ENCODE measurements at regions not wholly inside any gene's neighbourhood (a gene's known extent, or its start where the extent isn't known, plus 50 kb on each side); places are given as distances from the start of the nearest gene placed in this dataset.
"Not testable (repeated sequence)": the region's sequence is repeated elsewhere in the genome, so short reads cannot be mapped to it uniquely, and the experiment has no call there.

DNA sequence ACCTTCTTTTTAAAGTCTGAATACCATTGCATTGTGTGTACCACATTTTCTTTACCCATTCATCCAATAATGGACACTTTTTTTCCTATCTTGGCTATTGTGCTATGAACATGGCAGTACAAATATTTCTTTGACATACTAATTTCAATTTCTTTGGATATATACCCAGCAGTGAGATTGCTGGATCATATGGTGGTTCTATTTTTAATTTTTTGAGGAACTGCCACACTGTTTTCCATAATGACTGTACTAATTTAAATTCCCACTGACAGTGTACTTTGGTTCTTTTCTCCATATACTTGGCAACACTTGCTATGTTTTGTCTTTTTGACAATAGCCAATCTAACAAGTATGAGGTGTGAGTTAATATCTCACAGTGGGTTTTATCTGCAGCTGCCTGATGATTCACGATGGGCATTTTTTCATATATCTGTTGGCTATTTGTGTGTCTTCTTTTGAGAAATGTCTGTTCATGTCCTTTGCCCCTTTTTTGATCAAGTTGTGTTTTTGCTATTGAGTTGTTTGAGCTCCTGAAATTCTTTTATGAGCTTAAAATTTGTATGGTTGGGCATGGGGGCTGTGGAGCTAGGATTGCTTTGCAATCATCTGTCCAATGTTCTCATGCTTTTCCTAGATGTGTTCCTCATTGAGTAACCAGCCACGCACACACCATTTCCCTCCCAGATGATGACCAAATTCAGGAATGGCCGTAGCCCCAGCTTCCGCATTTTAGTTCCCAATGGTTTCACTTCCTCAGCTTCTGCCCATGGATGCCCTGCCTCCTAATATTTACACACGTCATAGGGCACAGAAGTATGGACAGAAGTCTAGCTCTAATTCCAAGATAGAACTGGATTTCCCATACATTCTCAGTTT is 380.0 kb upstream of the SGCG start:
- no peak for DNase-seq

- DNase-seq = peak; percentile 4 to 6
Observed at GRCh38 chr13:22801402-22802003, 379.3 kb upstream of the SGCG start.

GRCh38 chr13:22812793-22813192 is 368.0 kb upstream of the SGCG start:
- no peak for DNase-seq

- DNase-seq = not testable (repeated sequence)
Observed at GRCh38 chr13:22813531-22814377, 367.0 kb upstream of the SGCG start.

- not testable (repeated sequence) for DNase-seq
Observed at GRCh38 chr13:22814433-22814832, 366.3 kb upstream of the SGCG start.

GRCh38 chr13:22821589-22821988 is 359.2 kb upstream of the SGCG start:
- DNase-seq = no peak

DNA sequence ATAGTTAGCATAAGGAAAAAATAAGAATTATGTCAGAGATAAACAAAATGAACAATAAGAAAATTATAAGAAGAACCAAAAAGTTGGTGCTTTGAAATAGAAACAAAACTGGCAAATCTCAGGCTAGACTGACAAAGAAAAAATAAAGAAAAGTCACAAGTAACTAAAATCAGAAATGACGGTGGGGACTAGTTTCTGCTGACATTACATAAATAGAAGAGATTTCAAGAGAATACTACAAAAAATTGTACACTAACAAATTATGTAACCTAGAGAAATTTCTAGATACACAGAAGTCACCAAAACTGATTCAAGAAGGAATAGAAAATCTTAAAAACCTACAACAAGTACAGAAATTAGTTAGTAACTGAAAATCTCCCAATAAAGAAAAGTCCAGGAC is 355.6 kb upstream of the SGCG start:
- no peak for DNase-seq

DNA sequence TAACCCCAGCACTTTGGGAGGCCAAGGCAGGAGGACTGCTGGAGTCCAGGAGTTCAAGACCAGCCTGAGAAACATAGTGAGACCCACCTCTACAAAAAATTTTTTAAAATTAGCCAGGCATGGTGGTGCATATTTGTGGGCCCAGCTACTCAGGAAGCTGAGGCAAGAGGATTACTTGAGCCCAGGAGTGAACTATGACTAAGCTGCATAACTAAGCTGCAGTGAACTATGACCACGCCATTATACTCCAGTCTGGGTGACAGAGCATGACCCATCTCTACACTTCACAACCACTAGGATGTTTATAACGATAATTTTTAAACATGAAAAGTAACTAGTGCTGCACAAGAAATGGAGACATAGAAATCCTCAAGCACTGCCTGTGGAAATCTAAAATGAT is 352.7 kb upstream of the SGCG start:
- DNase-seq = no peak

DNA sequence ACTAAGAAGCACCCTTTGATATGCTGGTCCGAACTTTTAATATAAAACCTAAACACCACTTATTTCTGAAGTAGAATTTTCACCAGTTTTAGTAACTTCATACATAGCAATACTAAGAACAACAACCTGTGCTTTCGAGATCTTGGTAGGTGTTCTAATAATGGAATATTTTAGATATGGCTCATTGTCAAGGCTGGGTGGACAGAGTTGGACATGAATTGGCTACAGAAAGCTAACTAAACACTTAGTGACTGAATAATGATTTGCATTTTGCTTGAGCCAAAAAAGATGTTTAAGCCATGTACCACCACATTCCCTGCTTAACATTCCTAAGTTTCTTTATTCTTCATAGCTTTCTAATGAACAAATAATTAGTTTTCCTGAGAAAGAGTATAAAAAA is 344.3 kb upstream of the SGCG start:
- no peak for DNase-seq

GRCh38 chr13:22837980-22838647 is 342.7 kb upstream of the SGCG start:
- no peak for DNase-seq

DNA sequence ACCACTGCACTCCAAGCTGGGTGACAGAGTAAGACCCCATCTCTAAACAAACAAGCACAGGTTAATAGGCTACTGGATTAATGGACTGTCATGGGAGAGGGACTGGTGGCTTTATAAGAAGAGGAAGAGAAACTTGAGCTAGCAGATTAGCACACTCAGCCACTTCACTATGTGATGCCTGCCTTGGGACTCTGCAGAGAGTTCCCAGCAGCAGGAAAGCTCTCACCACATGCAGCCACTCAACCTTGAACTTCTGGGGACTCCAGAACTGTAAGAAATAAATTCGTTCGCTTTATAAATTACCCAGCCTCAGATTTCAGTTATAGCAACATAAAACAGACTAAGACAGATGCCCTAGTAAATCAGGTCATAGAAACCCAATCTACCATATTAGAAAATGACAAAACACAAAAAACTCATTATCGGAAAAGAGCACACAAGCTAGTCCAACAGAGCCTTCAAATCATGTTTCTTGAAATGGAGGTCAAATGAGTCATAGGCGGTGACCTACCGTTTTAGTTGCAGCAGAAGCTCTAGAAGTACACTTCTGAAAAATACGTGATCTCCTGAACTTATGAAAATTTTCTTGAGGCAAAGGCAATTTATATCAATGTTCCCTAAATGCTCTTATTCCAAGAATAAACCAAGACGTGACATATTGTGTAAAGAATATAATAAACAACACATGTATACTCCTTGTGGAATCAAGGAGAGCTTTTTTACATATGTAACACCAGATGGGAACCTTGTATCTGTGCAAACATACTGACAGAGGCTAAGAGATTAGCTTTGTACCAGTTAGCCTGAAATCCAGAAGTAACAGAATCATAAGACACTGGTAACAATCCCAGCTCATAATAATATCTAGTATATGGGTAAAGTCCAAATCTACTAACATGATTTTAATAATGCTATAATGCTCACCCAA is 340.9 kb upstream of the SGCG start:
- no peak for DNase-seq

DNA sequence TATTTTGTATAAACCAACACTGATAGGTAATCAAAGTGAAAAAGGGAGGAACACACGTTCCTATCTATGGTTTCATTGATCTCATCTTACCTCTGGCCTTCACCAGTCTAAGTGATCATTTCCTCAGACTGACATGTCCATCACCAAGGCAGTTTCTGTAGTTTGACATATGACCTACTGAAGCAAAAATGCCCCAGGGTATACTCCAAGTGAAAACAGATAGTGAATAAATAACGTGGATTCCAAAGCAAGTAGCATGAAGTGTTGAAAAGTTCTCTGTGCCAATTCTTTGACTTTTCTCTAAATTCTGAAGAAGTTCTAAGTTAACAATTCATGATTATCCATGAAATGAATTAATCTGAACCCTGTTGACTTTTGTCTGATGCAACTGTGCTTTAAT is 334.2 kb upstream of the SGCG start:
- DNase-seq = no peak

GRCh38 chr13:22848539-22849052 is 332.2 kb upstream of the SGCG start:
- DNase-seq = no peak

DNA sequence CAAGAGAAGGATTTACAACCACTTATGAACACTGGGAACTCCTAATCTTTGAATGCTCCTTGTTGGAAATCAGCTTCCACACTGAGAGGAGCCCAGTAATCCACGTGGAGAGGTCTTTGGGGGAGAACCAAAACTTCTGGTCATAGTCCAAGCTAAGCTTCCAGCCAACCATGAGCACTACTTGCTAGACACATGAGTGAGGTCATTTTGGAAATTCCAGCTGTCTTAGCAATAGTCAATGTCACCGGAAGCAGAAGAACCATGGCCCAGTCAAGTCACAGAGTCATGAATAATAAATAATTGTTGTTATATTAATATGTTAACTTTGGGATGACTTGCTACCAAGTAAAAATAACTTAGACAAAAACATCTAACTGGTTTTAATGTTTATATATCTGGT is 324.9 kb upstream of the SGCG start:
- DNase-seq = no peak

DNA sequence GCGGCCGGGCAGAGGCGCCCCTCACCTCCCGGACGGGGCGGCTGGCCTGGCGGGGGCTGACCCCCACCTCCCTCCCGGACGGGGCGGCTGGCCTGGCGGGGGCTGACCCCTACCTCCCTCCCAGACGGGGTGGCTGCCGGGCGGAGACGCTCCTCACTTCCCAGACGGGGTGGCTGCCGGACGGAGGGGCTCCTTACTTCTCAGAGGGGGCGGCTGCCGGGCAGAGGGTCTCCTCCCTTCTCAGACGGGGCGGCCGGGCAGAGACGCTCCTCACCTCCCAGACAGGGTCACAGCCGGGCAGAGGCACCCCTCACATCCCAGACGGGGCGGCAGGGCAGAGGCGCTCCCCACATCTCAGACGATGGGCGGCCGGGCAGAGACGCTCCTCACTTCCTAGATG is 321.8 kb upstream of the SGCG start:
- DNase-seq = not testable (repeated sequence)

DNA sequence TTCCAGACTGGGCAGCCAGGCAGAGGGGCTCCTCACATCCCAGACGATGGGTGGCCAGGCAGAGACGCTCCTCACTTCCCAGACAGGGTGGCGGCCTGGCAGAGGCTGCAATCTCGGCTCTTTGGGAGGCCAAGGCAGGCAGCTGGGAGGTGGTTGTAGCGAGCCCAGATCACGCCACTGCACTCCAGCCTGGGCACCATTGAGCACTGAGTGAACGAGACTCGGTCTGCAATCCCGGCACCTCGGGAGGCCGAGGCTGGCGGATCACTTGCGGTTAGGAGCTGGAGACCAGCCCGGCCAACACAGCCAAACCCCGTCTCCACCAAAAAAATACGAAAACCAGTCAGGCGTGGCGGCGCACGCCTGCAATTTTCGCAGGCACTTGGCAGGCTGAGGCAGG is 321.4 kb upstream of the SGCG start:
- DNase-seq = not testable (repeated sequence)

DNA sequence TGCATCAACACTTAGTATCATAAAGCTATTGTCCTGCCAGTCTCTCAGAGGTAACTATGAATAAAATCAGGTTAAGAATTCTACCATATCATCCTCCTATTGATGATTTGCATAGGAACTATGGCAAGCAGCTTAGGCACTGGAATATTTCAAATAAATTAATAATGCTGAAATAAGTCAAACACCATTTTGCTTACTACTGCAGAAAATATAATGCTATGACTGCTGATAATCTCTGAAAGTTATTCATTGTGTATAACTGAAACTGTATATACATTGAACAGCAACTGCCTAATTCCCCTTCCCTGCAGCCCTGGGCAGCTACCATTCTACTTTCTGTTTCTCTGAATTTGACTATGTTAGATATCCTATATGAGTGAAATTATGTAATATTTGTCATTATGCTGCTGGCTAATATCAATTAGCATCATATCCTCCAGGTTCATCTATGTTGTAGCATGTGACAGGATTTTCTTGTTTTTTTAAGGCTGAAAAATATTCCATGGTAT is 318.8 kb upstream of the SGCG start:
- no peak for DNase-seq

DNA sequence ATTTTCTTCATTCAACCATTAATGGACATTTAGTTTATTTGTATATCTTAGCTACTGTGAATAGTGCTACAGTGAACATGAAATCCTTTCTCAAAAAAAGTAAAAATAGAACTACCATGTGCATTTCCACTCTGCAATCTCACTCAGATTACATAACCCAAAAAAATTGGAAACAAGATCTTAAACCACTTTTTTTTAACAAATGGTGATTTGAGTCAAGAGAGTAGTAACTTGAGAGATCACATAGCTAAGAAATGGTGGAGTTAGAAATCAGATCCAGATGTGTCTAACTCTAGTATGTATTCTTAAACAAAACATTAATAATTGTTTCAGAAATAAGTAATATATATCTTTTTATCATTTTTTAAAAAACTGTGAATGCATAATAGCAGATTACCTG is 318.3 kb upstream of the SGCG start:
- no peak for DNase-seq

DNA sequence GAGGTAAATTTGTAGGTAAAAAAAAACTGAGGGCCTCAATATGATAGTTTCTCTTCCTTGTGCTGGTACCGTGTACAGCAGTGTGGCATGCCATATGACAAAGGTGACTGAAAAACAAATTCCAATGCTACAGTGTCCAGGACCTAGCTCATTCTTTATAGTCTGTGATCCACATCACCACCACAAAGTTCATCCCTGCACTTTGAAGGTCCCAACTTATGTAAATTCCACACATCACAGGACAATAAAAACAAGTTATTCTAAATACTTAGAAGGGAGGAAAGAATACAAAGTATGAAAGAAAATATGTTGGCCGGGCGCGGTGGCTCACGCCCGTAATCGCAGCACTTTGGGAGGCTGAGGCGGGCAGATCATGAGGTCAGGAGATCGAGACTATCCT is 314.6 kb upstream of the SGCG start:
- no peak for DNase-seq

DNA sequence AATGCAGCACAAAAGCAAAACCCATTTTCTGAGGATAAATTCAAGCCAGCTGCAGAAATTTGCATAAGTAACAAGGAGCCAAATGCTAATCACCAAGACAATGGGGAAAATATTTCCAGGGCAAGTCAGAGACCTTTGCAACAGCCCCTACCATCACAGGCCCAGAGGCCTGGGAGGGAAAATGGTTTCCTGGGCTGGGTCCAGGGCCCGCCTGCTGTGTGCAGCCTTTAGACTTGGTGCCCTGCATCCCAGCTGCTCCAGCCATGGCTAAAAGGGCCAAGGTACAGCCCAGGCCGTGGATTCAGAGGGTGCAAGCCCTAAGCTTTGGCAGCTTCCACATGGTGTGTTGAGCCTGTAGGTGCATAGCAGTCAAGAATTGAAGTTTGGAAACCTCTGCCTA is 309.5 kb upstream of the SGCG start:
- DNase-seq = no peak

DNA sequence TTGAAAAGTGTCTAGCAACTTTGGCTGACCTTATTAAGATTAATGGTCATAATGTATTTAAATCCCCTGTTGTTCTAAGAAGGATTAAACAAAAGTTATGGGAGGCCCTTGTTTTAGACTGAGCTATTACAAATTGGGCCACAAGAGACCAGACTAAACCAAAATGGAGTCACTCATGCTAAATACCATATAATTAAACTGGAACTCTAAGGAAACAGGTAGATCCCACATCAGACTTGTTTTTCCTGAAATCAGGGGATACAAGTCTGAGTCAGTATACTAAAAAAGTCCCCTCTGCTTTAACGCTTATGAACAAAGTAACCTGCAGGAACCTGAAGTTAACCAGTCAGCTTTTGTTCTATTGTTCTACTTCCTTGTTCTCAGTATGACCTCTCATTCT is 305.9 kb upstream of the SGCG start:
- DNase-seq = no peak

- DNase-seq = no peak
Observed at GRCh38 chr13:22877421-22877820, 303.4 kb upstream of the SGCG start.

Data from Kasumi-1 (cell line).